Upper lobe of left lung (tissue), 6 donors: ENCODE measurements at regions not wholly inside any gene's neighbourhood (a gene's known extent, or its start where the extent isn't known, plus 50 kb on each side); places are given as distances from the start of the nearest gene placed in this dataset.

Experiments used
- ATAC-seq, 2 donors: fragments of 200-7000 bp; cut with Tn5 transposase; one replicate each; pipeline ENCODE4 v1.9.1; 2022; ENCODE audit warnings: mild to moderate bottlenecking in 2 of 2, moderate library complexity in 2 of 2; ENCODE audit not compliant: low FRiP score in 2 of 2
- DNase-seq, 2 donors: peaks; one replicate each; pipeline ENCODE4 v3.0.0-alpha.2; 2019 to 2020
- H3K27ac ChIP-seq, 4 donors: fragments of 200-600 bp; sonication (generic); one replicate each; pipeline ENCODE4 v1.5.1; 2016 to 2019
- H3K27me3 ChIP-seq, 4 donors: fragments of 200-600 bp; sonication (generic); one replicate each; pipeline ENCODE4 v1.5.1; 2017 to 2019
- H3K36me3 ChIP-seq, 4 donors: fragments of 200-600 bp; sonication (generic); one replicate each; pipeline ENCODE4 v1.5.1; 2016 to 2019
- H3K4me1 ChIP-seq, 4 donors: fragments of 200-600 bp; sonication (generic); one replicate each; pipeline ENCODE4 v1.5.1; 2018 to 2019
- H3K4me3 ChIP-seq, 4 donors: fragments of 200-600 bp; sonication (generic); one replicate each; pipeline ENCODE4 v1.5.1; 2017 to 2019; ENCODE audit warnings: mild to moderate bottlenecking in 2 of 4, moderate library complexity in 1 of 4
- H3K9me3 ChIP-seq, 4 donors: fragments of 200-600 bp; sonication (generic); one replicate each; pipeline ENCODE4 v1.5.1; 2018 to 2019
- EP300 ChIP-seq, 4 donors: sonication (generic); formaldehyde crosslinking; IDR thresholded peaks; one replicate each; pipeline ENCODE4 v1.5.1; 2017; ENCODE audit warnings: antibody characterized with exemption in 4 of 4, control low read depth in 2 of 4
- POLR2A ChIP-seq, 4 donors: fragments of 450-650 bp; IDR thresholded peaks; one replicate each; pipeline ENCODE4 v1.5.1; 2016 to 2017; ENCODE audit warnings: antibody characterized with exemption in 4 of 4, mild to moderate bottlenecking in 2 of 4
- POLR2AphosphoS5 ChIP-seq, 2 donors: sonication (generic); formaldehyde crosslinking; IDR thresholded peaks; one replicate each; pipeline ENCODE4 v1.5.1; 2017; ENCODE audit warnings: antibody characterized with exemption in 2 of 2
- WGBS, 2 donors: methylation state at CpG; one replicate each; pipeline ENCODE4 v1.1.5; 2017 to 2018; 5-methylcytosine and 5-hydroxymethylcytosine counted together
- TF ChIP-seq, protein P1 (sequence below), 6 experiments: fragments of 450-650 bp in 4 of 6; fragments of 200-600 bp in 2 of 6; sonication (generic) in 2 of 6; IDR thresholded peaks; one replicate each; pipeline ENCODE4 v1.5.1; 2016 to 2019; ENCODE audit warnings: antibody characterized with exemption in 6 of 6
- donor health status: DM: no; HTN: no; CAD: no; lungs with moderate emphysema.
- donor health status: DM: no; HTN: yes; CAD: no; lungs with severe emphysema.

- Histone ChIP-seq H3K4me3 (no peak overlapping the region), H3K27me3 (no peaks in the 10 kb centered on the region), H3K27ac (no peak overlapping the region), H3K36me3 (no peaks in the 10 kb centered on the region), H3K4me1 (no peaks in the 10 kb centered on the region), H3K9me3 (no peaks in the 10 kb centered on the region)
- no peak for TF ChIP-seq POLR2AphosphoS5 (IDR thresholded peaks at IDR 0.05)
- no peak for TF ChIP-seq POLR2A (IDR thresholded peaks at IDR 0.05)
- TF ChIP-seq EP300 (IDR thresholded peaks at IDR 0.05): no peak
- TF ChIP-seq, protein P1, sequence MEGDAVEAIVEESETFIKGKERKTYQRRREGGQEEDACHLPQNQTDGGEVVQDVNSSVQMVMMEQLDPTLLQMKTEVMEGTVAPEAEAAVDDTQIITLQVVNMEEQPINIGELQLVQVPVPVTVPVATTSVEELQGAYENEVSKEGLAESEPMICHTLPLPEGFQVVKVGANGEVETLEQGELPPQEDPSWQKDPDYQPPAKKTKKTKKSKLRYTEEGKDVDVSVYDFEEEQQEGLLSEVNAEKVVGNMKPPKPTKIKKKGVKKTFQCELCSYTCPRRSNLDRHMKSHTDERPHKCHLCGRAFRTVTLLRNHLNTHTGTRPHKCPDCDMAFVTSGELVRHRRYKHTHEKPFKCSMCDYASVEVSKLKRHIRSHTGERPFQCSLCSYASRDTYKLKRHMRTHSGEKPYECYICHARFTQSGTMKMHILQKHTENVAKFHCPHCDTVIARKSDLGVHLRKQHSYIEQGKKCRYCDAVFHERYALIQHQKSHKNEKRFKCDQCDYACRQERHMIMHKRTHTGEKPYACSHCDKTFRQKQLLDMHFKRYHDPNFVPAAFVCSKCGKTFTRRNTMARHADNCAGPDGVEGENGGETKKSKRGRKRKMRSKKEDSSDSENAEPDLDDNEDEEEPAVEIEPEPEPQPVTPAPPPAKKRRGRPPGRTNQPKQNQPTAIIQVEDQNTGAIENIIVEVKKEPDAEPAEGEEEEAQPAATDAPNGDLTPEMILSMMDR (IDR thresholded peaks at IDR 0.05): no peak
- no peak for ATAC-seq
- WGBS, 2 donors: 86 to 93% methylated on average over 3 of the region's 3 CpGs
- no peak for DNase-seq
Measured at GRCh38 chr5:141793403-141793802, 84.8 kb downstream of the PCDH1 start.

DNA sequence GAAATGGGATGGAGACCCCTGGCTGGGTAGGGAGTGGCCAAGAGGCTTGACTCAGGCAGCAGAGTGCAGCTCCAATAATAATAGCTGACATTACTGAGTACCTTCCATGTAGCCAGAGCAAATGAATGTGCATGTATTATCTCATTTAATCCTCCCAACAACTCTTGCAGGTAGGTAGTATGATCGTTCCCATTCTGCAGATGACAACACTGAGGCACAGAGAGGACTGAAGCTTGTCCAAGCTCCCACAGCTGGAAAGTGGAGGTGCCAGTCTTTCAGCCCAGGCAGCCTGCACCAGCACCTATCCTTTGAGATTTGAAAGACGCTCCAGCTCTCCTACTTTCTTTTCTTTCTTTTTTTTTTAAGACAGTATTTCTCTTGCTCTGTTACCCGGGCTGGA is 87.6 kb downstream of the PCDH1 start:
- H3K27ac ChIP-seq: no peak overlapping the region
- TF ChIP-seq POLR2AphosphoS5 (IDR thresholded peaks at IDR 0.05) (no peak), POLR2A (IDR thresholded peaks at IDR 0.05) (no peak), EP300 (IDR thresholded peaks at IDR 0.05) (no peak)
- TF ChIP-seq, protein P1 (IDR thresholded peaks at IDR 0.05): no peak
- H3K36me3 ChIP-seq: no peaks in the 10 kb centered on the region
- no peaks in the 10 kb centered on the region for H3K27me3 ChIP-seq
- ATAC-seq: no peak
- DNase-seq: no peak
- 85 to 87% methylated on average over 3 of the region's 3 CpGs for WGBS, 2 donors
- H3K9me3 ChIP-seq: no peaks in the 10 kb centered on the region
- H3K4me1 ChIP-seq: no peaks in the 10 kb centered on the region
- no peak overlapping the region for H3K4me3 ChIP-seq

GRCh38 chr5:141789330-141789729 is 88.9 kb downstream of the PCDH1 start:
- Histone ChIP-seq H3K36me3 (no peaks in the 10 kb centered on the region), H3K27me3 (no peaks in the 10 kb centered on the region), H3K9me3 (no peaks in the 10 kb centered on the region), H3K4me1 (no peaks in the 10 kb centered on the region), H3K4me3 (no peak overlapping the region), H3K27ac (no peak overlapping the region)
- 70 to 79% methylated on average over 5 of the region's 5 CpGs for whole genome bisulfite sequencing, 2 donors
- TF ChIP-seq, protein P1 (IDR thresholded peaks at IDR 0.05): no peak
- TF ChIP-seq POLR2A (IDR thresholded peaks at IDR 0.05): no peak
- TF ChIP-seq POLR2AphosphoS5 (IDR thresholded peaks at IDR 0.05): no peak
- TF ChIP-seq EP300 (IDR thresholded peaks at IDR 0.05): no peak
- no peak for DNase-seq
- ATAC-seq: no peak

DNA sequence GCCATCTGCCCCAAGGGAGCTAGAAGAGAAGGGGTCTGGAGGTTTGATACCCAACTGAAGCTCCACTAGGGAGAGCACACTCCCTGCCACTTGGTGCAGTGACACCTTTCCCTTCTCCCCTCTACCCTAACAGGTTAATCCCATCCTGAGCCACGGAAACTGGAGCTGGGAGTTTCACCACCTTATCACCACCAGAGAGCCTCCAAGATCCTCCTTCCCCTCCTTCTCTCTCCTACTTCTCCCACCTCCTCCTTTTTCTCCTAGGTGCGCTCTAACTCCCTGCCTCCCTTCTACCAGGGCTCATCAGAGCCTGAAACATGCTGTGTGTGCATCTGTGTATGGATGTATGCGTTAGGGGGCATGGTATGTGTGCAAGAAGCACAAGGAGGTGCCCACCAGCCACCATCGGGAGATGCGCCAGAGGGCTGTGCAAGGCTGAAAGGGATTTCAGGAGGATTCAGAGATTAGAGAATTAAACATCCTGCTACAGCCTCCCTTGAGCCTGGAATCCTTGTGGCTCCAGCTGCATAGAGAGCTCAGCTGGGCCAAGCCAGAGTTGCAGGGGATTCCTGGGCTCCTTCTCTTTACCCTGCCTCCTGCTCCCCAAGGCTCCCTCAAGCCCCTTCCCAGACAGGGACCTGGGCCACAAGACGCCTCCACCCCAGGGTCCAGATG is 89.8 kb downstream of the PCDH1 start:
- DNase-seq (no peak), ATAC-seq (no peak)
- H3K27ac ChIP-seq: no peak overlapping the region
- no peaks in the 10 kb centered on the region for H3K27me3 ChIP-seq
- no peaks in the 10 kb centered on the region for H3K9me3 ChIP-seq
- no peak for TF ChIP-seq POLR2AphosphoS5 (IDR thresholded peaks at IDR 0.05)
- no peak for TF ChIP-seq POLR2A (IDR thresholded peaks at IDR 0.05)
- TF ChIP-seq, protein P1 (IDR thresholded peaks at IDR 0.05): no peak
- TF ChIP-seq EP300 (IDR thresholded peaks at IDR 0.05): no peak
- H3K4me3 ChIP-seq: no peak overlapping the region
- no peaks in the 10 kb centered on the region for H3K36me3 ChIP-seq
- 77% methylated on average over 5 to 6 of the region's 6 CpGs for WGBS, 2 donors
- no peaks in the 10 kb centered on the region for H3K4me1 ChIP-seq

GRCh38 chr5:141787376-141787775 is 90.8 kb downstream of the PCDH1 start:
- WGBS, 2 donors: 58 to 59% methylated on average over 3 of the region's 3 CpGs
- Histone ChIP-seq H3K4me1 (no peaks in the 10 kb centered on the region), H3K9me3 (no peaks in the 10 kb centered on the region), H3K36me3 (no peaks in the 10 kb centered on the region), H3K4me3 (no peak overlapping the region), H3K27ac (no peak overlapping the region), H3K27me3 (no peaks in the 10 kb centered on the region)
- ATAC-seq: no peak
- DNase-seq: no peak
- no peak for TF ChIP-seq POLR2AphosphoS5 (IDR thresholded peaks at IDR 0.05)
- TF ChIP-seq, protein P1 (IDR thresholded peaks at IDR 0.05): no peak
- no peak for TF ChIP-seq POLR2A (IDR thresholded peaks at IDR 0.05)
- no peak for TF ChIP-seq EP300 (IDR thresholded peaks at IDR 0.05)
